ENCODE measurements at regions not wholly inside any gene's neighbourhood (a gene's known extent, or its start where the extent isn't known, plus 50 kb on each side); places are given as distances from the start of the nearest gene placed in this dataset.
"Not testable (repeated sequence)": the region's sequence is repeated elsewhere in the genome, so short reads cannot be mapped to it uniquely, and the experiment has no call there.

GRCh38 chr3:75126556-75126955, 512.1 kb upstream of the CNTN3 start:
- DNase-seq (ENCODE audit: low read depth): no peak

DNA sequence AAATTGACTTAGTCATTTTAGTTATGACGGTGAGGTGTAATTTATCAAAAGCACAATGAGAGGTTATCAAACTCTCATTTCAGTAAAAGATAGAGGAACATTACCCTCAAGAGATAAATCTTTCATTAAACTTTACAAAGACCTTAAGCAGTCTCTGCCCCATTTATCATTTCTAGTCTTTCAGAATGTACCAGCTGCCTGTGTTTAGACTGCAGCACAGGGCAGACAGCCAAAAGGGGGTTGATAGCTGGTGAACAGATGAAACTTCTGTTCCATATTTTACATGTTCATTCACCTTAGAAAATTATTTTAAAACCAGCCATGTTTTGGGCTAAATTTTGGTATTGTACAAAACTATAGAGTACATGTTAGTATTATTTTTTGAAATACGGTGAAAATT, 514.6 kb upstream of the CNTN3 start:
- DNase-seq (ENCODE audit: low read depth): no peak

DNA sequence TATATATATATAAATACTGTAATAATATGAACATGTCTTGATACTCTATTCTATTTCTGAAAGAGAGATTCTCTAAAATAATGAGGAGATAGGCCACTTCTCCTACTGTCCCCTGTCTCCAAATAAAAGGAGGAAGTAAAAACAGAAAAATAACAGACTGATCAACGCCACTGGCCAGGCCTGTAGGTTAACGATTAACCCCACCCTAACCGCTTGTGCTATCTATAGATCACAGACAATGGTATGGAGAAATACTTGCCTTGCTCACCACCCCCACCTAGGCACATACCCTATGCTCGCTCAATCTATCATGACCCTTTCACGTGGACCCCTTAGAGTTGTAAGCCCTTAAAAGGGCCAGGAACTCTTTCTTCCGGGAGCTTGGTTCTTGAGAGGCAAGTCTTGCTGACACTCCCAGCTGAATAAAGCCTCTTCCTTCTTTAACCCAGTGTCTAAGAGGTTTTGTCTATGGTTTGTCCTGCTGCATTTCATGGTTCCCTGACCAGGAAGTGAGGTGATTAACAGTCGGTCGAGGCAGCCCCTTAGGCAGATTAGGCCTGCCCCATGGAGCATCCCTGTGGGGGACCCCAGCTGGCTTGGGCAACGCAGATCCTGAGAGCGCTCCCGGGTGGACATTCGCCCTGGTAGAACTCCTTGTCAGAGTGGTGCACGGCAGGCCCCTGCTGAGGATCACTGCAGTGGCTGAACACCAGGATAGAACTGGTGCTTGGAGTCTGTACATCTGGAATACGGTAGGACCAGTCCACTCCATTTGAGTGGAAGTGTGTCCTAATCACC, 521.8 kb upstream of the CNTN3 start:
- no peak for DNase-seq (ENCODE audit: low read depth)

- no peak for DNase-seq (ENCODE audit: low read depth)
These were observed 523.9 kb upstream of the CNTN3 start for GRCh38 chr3:75138345-75138744.

- DNase-seq (ENCODE audit: low read depth): no peak
These were observed 523.1 kb upstream of the FRG2C start for GRCh38 chr3:75140904-75141615.

DNA sequence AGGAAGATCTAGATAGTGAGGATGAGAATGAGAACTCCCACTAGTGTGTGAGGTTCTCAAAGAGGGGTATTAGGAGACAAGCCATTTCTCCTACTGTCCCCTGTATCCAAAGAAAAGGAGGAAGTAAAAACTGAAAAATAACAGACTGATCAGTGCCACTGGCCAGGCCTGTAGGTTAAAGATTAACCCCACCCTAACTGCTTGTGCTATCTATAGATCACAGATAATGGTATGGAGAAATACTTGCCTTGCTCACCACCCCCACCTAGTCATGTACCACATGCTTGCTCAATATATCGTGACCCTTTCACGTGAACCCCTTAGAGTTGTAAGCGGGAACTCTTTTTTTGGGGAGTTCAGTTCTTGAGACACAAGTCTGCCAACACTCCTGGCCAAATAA, 519.7 kb upstream of the FRG2C start:
- no peak for DNase-seq (ENCODE audit: low read depth)

DNA sequence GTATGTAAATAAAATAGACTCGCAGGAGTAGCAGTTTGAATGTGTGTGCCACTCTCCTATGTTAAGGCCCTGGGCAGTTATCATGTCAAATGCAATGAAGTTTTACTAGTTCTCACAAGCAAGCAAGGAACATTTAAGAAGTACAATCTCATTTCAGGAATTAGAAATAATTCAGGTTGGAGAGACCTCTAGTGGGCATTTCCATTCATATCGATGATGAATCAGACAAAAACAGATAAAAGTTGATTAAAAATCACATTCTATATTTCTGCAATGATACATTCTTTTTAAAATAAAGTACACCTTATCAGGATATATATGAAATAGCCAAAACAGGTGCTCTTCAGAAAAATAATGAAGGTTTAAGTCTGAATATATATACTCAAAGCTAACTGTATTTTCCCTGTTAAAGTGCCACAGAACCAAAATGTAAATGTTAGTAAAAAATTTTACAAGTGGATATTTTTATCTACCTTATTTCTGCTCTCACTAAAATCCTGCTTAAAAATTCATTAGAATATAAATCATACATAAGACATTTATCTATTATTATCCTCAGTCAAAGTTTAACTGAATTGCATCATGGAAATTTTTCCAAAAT, 492.4 kb upstream of the FRG2C start:
- no peak for DNase-seq (ENCODE audit: low read depth)

- no peak for DNase-seq (ENCODE audit: low read depth)
These were observed 487.2 kb upstream of the FRG2C start for GRCh38 chr3:75176937-75177336.

GRCh38 chr3:75180235-75180944, 483.7 kb upstream of the FRG2C start:
- DNase-seq (ENCODE audit: low read depth): no peak

- DNase-seq (ENCODE audit: low read depth): no peak
These were observed 483.2 kb upstream of the FRG2C start for GRCh38 chr3:75180945-75181298.

DNA sequence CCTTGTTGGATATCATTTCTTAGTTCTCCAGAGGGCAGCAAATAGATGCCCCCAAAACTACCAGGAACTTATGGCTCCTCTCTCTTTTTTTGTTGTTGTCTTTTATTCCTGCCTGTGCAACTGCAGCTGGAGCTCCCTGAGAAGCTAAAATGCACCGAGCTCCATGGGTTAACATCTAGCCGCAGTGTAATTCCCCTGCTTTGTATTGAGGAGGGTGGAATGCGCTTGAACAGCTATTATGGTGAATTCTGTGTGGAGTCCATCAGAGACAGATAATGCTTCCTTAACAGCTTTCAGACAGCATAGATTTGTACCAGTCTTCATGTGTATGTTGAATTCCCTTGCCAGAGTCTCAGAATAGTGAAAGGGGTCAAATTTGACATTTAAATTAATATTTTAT, 475.2 kb upstream of the FRG2C start:
- DNase-seq (ENCODE audit: low read depth): no peak

GRCh38 chr3:75192146-75192616, 471.9 kb upstream of the FRG2C start:
- peak; percentile 18 for DNase-seq (ENCODE audit: low read depth)

DNA sequence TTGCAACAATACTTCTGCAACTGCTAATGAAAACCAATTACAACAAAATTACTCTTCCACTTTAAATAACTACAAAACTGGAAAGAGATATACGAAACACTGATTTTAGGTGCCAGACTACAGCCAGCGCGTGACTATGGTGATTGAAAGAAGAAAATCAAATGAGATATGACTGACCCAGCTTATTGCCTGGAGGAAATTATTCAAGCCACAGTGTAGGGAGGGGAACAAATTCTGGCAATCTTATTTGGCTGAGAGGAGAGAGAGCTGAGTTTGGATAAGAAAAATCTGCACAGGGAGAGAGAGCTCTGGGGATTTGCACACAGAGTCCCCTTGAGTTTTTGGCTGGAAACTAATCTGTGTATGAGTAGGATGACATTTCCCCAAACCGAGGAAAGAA, 470.3 kb upstream of the FRG2C start:
- no peak for DNase-seq (ENCODE audit: low read depth)

DNA sequence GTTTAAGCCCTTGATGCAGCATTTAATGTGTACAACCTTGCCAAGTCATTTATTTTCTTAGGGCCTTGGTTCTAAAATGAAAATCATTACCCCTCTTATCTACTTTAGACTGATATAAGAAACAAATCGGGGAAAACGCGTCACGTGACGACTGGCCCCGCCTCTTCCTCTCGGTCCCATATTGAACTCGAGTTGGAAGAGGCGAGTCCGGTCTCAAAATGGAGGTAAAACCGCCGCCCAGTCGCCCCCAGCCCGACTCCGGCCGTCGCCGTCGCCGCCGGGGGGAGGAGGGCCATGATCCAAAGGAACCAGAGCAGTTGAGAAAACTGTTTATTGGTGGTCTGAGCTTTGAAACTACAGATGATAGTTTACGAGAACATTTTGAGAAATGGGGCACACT, 449.8 kb upstream of the FRG2C start:
- not testable (repeated sequence) for DNase-seq (ENCODE audit: low read depth)

GRCh38 chr3:75218577-75218976, 445.6 kb upstream of the FRG2C start:
- DNase-seq (ENCODE audit: low read depth): no peak

DNA sequence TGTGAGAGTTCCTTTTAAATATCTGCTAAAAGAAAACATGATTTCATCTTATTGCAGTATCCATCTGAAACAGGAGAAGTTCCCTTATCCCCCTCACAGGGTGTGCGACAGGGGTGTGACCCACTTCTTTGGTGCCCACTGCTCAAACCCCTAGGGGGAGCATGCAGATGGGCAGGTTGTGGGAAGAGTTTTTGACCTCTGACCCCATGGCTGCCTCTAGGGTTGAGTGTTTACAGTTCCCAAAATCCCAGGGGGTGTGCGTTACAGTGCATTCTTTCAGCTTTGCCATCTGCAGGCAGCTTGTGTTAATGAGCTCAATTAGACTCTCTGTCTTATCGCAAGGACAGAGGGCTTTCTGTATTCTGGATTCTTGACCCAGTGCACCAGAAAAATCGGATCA, 443.2 kb upstream of the FRG2C start:
- DNase-seq (ENCODE audit: low read depth): no peak

GRCh38 chr3:75224412-75224811, 439.7 kb upstream of the FRG2C start:
- DNase-seq (ENCODE audit: low read depth): no peak

DNA sequence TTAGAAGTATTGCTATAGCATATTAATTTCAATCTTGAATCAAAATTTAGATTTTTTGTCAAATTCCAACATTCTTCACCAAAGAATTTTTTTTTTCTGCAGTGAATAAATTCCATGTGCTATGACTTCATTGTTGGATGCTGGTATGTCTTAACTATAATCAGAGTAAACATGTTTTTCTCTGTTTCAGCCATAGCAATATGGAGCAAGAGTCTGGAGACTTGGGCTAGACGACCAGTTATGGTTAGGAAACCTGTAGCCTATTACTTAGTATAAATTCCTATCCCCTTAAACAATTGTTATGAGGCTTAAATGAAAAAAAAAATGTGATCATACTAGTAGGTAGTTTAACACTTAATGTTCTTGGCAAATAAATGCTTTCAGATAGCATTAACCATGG, 431.9 kb upstream of the FRG2C start:
- DNase-seq (ENCODE audit: low read depth): no peak

- DNase-seq (ENCODE audit: low read depth): no peak
These were observed 428.5 kb upstream of the FRG2C start for GRCh38 chr3:75235631-75236030.

DNA sequence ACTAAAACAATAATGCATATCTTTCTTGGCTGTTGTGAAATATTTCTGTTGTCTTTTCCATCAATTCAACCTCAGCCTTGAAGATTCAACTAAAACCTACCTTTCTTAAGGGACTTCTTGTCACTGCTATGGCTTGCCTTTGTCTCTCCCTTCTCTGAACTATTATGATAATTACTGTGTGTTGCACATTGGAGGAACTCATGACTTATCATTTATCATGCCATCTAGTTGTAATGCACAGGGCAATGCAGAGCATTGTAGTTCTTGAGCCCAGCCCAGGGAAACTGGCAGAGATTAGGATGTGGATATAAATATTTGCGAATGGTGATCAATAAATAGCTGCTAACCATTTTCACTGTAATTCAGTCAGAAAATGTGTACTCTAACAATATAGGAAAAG, 427.1 kb upstream of the FRG2C start:
- DNase-seq (ENCODE audit: low read depth): no peak

DNA sequence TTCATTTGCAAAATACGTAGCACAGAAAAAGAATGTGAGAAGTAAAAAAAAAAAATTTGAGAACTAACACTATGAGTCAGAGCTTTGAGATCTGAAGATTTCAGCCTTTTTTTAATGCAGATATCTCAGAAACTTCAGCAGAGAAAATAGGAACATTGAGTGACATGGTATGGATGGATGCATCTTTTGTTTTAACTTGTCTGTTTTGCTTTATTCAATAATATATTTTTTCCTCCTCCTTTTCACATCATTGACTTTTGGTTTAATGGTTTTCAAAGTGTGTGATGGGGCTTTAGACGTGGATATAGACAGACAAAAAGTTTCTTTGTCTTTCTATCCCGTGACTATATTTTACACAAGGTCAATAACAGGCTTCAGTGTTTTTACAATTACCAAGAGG, 426.7 kb upstream of the FRG2C start:
- no peak for DNase-seq (ENCODE audit: low read depth)

- DNase-seq (ENCODE audit: low read depth): not testable (repeated sequence)
These were observed 422.7 kb upstream of the FRG2C start for GRCh38 chr3:75241226-75241962.
